Esophagus muscularis mucosa (tissue), 3 donors: ENCODE measurements at regions not wholly inside any gene's neighbourhood (a gene's known extent, or its start where the extent isn't known, plus 50 kb on each side); places are given as distances from the start of the nearest gene placed in this dataset.

ENCODE experiments used
- CTCF ChIP-seq, 3 experiments: fragments of 200-600 bp in 2 of 3; fragments of 450-650 bp in 1 of 3; sonication (generic) in 2 of 3; IDR thresholded peaks; one replicate each; pipeline ENCODE4 v1.5.1; 2017 to 2019; ENCODE audit warnings: antibody characterized with exemption in 3 of 3, mild to moderate bottlenecking in 2 of 3, moderate library complexity in 1 of 3
- POLR2A ChIP-seq: fragments of 450-650 bp; IDR thresholded peaks from one replicate; pipeline ENCODE4 v1.6.1; 2017; ENCODE audit warnings: antibody characterized with exemption, moderate library complexity, mild to moderate bottlenecking, low read depth
- POLR2AphosphoS5 ChIP-seq, 2 donors: sonication (generic); formaldehyde crosslinking; IDR thresholded peaks; one replicate each; pipeline ENCODE4 v1.6.1; 2017; ENCODE audit warnings: antibody characterized with exemption in 2 of 2

- no peak for TF ChIP-seq CTCF (IDR thresholded peaks at IDR 0.05)
- no peak for TF ChIP-seq POLR2AphosphoS5 (IDR thresholded peaks at IDR 0.05)
- no peak for TF ChIP-seq POLR2A
These were observed 307.6 kb upstream of the PCSK5 start for GRCh38 chr9:75582870-75583269.
